K562 (cell line): ENCODE measurements at regions not wholly inside any gene's neighbourhood (a gene's known extent, or its start where the extent isn't known, plus 50 kb on each side); places are given as distances from the start of the nearest gene placed in this dataset.

ENCODE experiments used
- CGGBP1 ChIP-seq: fragments of 250-450 bp; sonication (Bioruptor Pico); IDR thresholded peaks from 2 replicates; pipeline ENCODE4 v1.9.0; 2021; ENCODE audit warnings: mild to moderate bottlenecking
- ETV1 ChIP-seq: fragments of 450-650 bp; conservative IDR thresholded peaks from 2 replicates; pipeline ENCODE4 v1.6.1; 2016; ENCODE audit warnings: missing genetic modification characterization, control low read depth, low read depth, missing compliant biosample characterization
- GABPB1 ChIP-seq: sonication (generic); formaldehyde crosslinking; IDR thresholded peaks from 2 replicates; pipeline ENCODE4 v1.8.0; 2022; ENCODE audit warnings: mild to moderate bottlenecking, missing genetic modification reagents
- MAFG ChIP-seq: fragments of 450-650 bp; conservative IDR thresholded peaks from 2 replicates; pipeline ENCODE4 v1.6.1; 2016; ENCODE audit warnings: missing genetic modification characterization, missing compliant biosample characterization
- NFYB ChIP-seq: IDR thresholded peaks from 2 replicates; pipeline ENCODE4 v1.6.1; 2011; ENCODE audit warnings: mild to moderate bottlenecking, moderate library complexity; ENCODE audit not compliant: insufficient read length; ENCODE audit errors: extremely low read depth
- NR2C2 ChIP-seq, 2 experiments: fragments of 200-800 bp in 1 of 2; sonication (Bioruptor generic) in 1 of 2; sonication (generic) in 1 of 2; formaldehyde crosslinking in 1 of 2; IDR thresholded peaks; 2 replicates each; pipeline versions ENCODE4 v1.6.1 to v1.8.0; 2016 to 2022; ENCODE audit warnings: mild to moderate bottlenecking in 1 of 2, missing compliant biosample characterization in 1 of 2, missing genetic modification characterization in 1 of 2, missing genetic modification reagents in 1 of 2
- PYGO2 ChIP-seq: fragments of 450-650 bp; IDR thresholded peaks from 2 replicates; pipeline ENCODE4 v1.6.1; 2016; ENCODE audit warnings: mild to moderate bottlenecking, missing genetic modification characterization, moderate library complexity, missing compliant biosample characterization
- SAFB ChIP-seq: fragments of 200-400 bp; formaldehyde crosslinking; IDR thresholded peaks from 2 replicates; pipeline ENCODE4 v1.6.1; 2017; ENCODE audit warnings: low read depth, low read length, borderline replicate concordance
- TF ChIP-seq, protein P1 (sequence below): fragments of 250-450 bp; sonication (Bioruptor Pico); IDR thresholded peaks from 2 replicates; pipeline ENCODE4 v1.9.0; 2021; ENCODE audit warnings: mild to moderate bottlenecking, inconsistent platforms
- TF ChIP-seq, protein P2 (sequence below): fragments of 450-650 bp; IDR thresholded peaks from 2 replicates; pipeline ENCODE4 v1.6.1; 2016; ENCODE audit warnings: low read depth
- TF ChIP-seq, protein P3 (sequence below): fragments of 450-650 bp; IDR thresholded peaks from 2 replicates; pipeline ENCODE4 v1.6.1; 2017; ENCODE audit warnings: antibody characterized with exemption, mild to moderate bottlenecking

DNA sequence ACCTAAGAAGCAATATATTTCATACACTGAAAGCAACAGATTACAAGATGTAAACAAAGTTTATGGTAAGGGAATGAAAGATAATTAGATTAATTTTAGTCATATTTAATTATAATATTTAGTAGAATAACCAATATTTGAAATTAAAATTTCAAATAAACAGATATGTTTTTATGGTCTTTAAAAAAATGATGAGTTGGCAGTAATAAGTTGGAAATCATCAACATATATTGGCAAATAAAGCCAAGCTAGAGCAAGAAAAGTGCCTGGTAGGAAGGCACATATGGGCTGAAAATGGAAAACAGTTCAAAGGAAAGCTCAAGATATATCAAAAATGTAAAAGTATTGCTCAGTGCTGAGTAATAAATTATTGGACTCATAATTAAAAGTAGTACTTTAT is 1274.0 kb downstream of the AMY1C start (continued):
- TF ChIP-seq SAFB, result no peak
- peak; percentile 59; the same call in 1 of the 2 replicates for TF ChIP-seq MAFG (tag)
- TF ChIP-seq, protein P1, sequence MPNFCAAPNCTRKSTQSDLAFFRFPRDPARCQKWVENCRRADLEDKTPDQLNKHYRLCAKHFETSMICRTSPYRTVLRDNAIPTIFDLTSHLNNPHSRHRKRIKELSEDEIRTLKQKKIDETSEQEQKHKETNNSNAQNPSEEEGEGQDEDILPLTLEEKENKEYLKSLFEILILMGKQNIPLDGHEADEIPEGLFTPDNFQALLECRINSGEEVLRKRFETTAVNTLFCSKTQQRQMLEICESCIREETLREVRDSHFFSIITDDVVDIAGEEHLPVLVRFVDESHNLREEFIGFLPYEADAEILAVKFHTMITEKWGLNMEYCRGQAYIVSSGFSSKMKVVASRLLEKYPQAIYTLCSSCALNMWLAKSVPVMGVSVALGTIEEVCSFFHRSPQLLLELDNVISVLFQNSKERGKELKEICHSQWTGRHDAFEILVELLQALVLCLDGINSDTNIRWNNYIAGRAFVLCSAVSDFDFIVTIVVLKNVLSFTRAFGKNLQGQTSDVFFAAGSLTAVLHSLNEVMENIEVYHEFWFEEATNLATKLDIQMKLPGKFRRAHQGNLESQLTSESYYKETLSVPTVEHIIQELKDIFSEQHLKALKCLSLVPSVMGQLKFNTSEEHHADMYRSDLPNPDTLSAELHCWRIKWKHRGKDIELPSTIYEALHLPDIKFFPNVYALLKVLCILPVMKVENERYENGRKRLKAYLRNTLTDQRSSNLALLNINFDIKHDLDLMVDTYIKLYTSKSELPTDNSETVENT (CRISPR knock-in tag), result no peak
- no peak for TF ChIP-seq ETV1 (tag)
- TF ChIP-seq NR2C2 (CRISPR knock-in tag; IDR thresholded peaks at IDR 0.05), result no peak
- no peak for TF ChIP-seq NR2C2 (tag; IDR thresholded peaks at IDR 0.05)
- TF ChIP-seq PYGO2 (tag), result no peak
- no peak for TF ChIP-seq CGGBP1 (CRISPR knock-in tag)
- TF ChIP-seq GABPB1 (CRISPR knock-in tag), result no peak
- no peak for TF ChIP-seq NFYB
- TF ChIP-seq, protein P2, sequence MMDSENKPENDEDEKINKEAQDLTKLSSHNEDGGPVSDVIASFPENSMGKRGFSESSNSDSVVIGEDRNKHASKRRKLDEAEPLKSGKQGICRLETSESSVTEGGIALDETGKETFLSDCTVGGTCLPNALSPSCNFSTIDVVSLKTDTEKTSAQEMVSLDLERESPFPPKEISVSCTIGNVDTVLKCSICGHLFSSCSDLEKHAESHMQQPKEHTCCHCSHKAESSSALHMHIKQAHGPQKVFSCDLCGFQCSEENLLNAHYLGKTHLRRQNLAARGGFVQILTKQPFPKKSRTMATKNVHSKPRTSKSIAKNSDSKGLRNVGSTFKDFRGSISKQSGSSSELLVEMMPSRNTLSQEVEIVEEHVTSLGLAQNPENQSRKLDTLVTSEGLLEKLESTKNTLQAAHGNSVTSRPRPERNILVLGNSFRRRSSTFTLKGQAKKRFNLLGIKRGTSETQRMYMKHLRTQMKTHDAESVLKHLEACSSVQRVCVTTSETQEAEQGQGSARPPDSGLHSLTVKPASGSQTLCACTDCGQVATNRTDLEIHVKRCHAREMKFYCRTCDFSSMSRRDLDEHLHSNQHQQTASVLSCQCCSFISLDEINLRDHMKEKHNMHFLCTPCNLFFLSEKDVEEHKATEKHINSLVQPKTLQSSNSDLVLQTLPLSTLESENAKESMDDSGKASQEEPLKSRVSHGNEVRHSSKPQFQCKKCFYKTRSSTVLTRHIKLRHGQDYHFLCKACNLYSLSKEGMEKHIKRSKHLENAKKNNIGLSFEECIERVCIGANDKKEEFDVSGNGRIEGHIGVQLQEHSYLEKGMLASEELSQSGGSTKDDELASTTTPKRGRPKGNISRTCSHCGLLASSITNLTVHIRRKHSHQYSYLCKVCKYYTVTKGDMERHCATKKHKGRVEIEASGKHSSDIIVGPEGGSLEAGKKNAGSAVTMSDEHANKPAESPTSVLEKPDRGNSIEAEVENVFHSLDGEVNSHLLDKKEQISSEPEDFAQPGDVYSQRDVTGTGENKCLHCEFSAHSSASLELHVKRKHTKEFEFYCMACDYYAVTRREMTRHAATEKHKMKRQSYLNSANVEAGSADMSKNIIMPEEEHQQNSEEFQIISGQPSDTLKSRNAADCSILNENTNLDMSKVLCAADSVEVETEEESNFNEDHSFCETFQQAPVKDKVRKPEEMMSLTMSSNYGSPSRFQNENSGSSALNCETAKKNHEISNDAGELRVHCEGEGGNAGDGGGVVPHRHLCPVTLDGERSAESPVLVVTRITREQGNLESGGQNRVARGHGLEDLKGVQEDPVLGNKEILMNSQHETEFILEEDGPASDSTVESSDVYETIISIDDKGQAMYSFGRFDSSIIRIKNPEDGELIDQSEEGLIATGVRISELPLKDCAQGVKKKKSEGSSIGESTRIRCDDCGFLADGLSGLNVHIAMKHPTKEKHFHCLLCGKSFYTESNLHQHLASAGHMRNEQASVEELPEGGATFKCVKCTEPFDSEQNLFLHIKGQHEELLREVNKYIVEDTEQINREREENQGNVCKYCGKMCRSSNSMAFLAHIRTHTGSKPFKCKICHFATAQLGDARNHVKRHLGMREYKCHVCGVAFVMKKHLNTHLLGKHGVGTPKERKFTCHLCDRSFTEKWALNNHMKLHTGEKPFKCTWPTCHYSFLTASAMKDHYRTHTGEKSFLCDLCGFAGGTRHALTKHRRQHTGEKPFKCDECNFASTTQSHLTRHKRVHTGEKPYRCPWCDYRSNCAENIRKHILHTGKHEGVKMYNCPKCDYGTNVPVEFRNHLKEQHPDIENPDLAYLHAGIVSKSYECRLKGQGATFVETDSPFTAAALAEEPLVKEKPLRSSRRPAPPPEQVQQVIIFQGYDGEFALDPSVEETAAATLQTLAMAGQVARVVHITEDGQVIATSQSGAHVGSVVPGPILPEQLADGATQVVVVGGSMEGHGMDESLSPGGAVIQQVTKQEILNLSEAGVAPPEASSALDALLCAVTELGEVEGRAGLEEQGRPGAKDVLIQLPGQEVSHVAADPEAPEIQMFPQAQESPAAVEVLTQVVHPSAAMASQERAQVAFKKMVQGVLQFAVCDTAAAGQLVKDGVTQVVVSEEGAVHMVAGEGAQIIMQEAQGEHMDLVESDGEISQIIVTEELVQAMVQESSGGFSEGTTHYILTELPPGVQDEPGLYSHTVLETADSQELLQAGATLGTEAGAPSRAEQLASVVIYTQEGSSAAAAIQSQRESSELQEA, result no peak
- TF ChIP-seq, protein P3, sequence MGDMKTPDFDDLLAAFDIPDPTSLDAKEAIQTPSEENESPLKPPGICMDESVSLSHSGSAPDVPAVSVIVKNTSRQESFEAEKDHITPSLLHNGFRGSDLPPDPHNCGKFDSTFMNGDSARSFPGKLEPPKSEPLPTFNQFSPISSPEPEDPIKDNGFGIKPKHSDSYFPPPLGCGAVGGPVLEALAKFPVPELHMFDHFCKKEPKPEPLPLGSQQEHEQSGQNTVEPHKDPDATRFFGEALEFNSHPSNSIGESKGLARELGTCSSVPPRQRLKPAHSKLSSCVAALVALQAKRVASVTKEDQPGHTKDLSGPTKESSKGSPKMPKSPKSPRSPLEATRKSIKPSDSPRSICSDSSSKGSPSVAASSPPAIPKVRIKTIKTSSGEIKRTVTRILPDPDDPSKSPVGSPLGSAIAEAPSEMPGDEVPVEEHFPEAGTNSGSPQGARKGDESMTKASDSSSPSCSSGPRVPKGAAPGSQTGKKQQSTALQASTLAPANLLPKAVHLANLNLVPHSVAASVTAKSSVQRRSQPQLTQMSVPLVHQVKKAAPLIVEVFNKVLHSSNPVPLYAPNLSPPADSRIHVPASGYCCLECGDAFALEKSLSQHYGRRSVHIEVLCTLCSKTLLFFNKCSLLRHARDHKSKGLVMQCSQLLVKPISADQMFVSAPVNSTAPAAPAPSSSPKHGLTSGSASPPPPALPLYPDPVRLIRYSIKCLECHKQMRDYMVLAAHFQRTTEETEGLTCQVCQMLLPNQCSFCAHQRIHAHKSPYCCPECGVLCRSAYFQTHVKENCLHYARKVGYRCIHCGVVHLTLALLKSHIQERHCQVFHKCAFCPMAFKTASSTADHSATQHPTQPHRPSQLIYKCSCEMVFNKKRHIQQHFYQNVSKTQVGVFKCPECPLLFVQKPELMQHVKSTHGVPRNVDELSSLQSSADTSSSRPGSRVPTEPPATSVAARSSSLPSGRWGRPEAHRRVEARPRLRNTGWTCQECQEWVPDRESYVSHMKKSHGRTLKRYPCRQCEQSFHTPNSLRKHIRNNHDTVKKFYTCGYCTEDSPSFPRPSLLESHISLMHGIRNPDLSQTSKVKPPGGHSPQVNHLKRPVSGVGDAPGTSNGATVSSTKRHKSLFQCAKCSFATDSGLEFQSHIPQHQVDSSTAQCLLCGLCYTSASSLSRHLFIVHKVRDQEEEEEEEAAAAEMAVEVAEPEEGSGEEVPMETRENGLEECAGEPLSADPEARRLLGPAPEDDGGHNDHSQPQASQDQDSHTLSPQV, result no peak
